H1 (cell line): ENCODE measurements at regions not wholly inside any gene's neighbourhood (a gene's known extent, or its start where the extent isn't known, plus 50 kb on each side); places are given as distances from the start of the nearest gene placed in this dataset.

Experiments
- ATF2 ChIP-seq: IDR thresholded peaks from 2 replicates; pipeline ENCODE4 v1.6.1; 2012; ENCODE audit warnings: low read length, inconsistent platforms
- BRCA1 ChIP-seq: IDR thresholded peaks from 2 replicates; pipeline ENCODE4 v1.6.1; 2012; ENCODE audit warnings: low read depth, low read length, improper control_type of control experiment
- EZH2 ChIP-seq: fragments of 200-600 bp; sonication (generic); IDR thresholded peaks from 2 replicates; pipeline ENCODE4 v1.7.1; 2012; ENCODE audit warnings: low read depth, mild to moderate bottlenecking, moderate library complexity, low read length, inconsistent platforms; ENCODE audit not compliant: severe bottlenecking
- FOSL1 ChIP-seq: IDR thresholded peaks from 2 replicates; pipeline ENCODE4 v1.6.1; 2011; ENCODE audit warnings: mild to moderate bottlenecking, low read depth, low read length, moderate library complexity; ENCODE audit not compliant: insufficient read depth
- KDM4A ChIP-seq: IDR thresholded peaks from one replicate; pipeline ENCODE4 v1.7.1; 2012; ENCODE audit warnings: low read depth, mild to moderate bottlenecking, moderate library complexity, low read length, inconsistent platforms; ENCODE audit not compliant: severe bottlenecking

- no peak for TF ChIP-seq ATF2
- no peak for TF ChIP-seq FOSL1
- TF ChIP-seq EZH2 = no peak
- no peak for TF ChIP-seq BRCA1
- no peak for TF ChIP-seq KDM4A
Measured at GRCh38 chr2:238581126-238581525, 154.4 kb downstream of the ASB1 start (continued).
